Fibroblast of lung (primary cell): ENCODE measurements at regions not wholly inside any gene's neighbourhood (a gene's known extent, or its start where the extent isn't known, plus 50 kb on each side); places are given as distances from the start of the nearest gene placed in this dataset.

Experiments
- CTCF ChIP-seq, 2 donors: IDR thresholded peaks in 1 of 2; conservative IDR thresholded peaks in 1 of 2; 1 replicate in 1 of 2; 2 replicates in 1 of 2; pipeline ENCODE4 v1.5.1; 2011 to 2012; ENCODE audit warnings: low read length in 2 of 2, control low read depth in 1 of 2, inconsistent platforms in 1 of 2, low read depth in 1 of 2, mild to moderate bottlenecking in 1 of 2
- EZH2 ChIP-seq: IDR thresholded peaks from 2 replicates; pipeline ENCODE4 v1.5.1; 2012; ENCODE audit warnings: low read length, control low read depth, mild to moderate bottlenecking; ENCODE audit errors: missing control alignments

- TF ChIP-seq EZH2 (no peak), CTCF (conservative IDR thresholded peaks at IDR 0.05 in 1 of 2, IDR thresholded peaks at IDR 0.05 in 1 of 2; ENCODE audit: low read depth in 1 of 2, low read length in 2 of 2) (no peak)
Observed at GRCh38 chr3:3302964-3303363, 123.5 kb upstream of the CRBN start.
